HG02623 (cell line): ENCODE measurements at regions not wholly inside any gene's neighbourhood (a gene's known extent, or its start where the extent isn't known, plus 50 kb on each side); places are given as distances from the start of the nearest gene placed in this dataset.
"Not testable (repeated sequence)": the region's sequence is repeated elsewhere in the genome, so short reads cannot be mapped to it uniquely, and the experiment has no call there.

Experiments used
- ATAC-seq: cut with Tn5 transposase; IDR thresholded peaks from one replicate; pipeline ENCODE4 v1.9.1; 2021; ENCODE audit warnings: moderate library complexity; ENCODE audit not compliant: unreplicated experiment

DNA sequence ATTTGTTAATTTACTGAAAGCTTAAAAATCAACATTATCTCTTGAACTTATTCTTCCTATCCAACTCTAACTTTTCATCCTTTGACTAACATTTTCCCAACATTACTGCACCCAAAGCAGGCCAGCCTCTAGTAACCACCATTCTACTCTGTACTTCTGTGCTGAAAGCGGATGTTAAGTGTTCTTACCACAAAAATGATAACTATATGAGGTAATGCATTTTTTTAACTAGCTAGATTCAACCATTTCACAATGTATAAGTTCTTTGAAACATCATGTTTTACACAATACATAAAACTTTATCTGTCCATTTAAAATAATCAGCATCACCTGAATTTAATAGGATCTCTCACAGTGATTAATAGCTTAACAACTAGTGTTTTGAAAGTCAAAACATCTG, 468.5 kb upstream of the MGAT4C start:
- no peak for ATAC-seq

DNA sequence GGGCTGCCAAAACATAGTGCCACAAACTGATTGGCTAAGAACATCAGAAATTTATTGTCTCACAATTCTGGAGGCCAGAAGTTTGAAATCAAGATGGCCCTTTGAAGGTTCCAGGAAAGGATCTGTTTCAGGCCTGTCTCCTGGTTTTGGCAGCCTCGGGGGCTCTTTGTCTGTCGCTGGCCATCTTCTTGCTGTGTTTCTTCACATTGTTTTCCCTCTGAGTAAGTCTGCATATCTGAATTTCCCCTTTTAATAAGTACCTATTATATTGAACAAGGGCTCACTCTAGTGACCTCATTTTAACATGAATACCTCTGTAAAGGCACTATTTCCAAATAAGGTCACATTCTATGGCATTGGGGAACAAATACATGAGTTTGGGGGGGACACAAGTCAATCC, 467.1 kb upstream of the MGAT4C start:
- ATAC-seq: no peak

GRCh38 chr12:86721713-86722397, 465.7 kb upstream of the MGAT4C start:
- ATAC-seq: no peak

DNA sequence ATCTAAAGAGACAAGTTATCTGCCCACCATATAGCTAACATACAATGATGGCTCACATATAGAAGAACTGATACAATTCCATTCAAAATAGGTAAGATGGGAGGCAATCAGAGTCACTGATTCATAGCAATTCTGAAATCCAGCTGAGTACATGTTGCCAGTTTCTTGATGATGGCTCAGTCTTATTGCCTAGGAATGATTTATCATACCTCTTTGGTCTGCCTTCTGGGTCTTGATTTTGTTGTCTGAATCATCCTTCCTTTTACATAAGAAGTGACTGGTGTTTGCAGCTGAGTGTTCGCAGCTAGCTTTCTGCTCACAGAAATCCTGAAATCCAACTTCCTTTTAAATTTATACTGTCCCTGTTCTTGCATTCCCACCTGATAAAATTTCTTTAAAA, 463.2 kb upstream of the MGAT4C start:
- ATAC-seq: no peak

DNA sequence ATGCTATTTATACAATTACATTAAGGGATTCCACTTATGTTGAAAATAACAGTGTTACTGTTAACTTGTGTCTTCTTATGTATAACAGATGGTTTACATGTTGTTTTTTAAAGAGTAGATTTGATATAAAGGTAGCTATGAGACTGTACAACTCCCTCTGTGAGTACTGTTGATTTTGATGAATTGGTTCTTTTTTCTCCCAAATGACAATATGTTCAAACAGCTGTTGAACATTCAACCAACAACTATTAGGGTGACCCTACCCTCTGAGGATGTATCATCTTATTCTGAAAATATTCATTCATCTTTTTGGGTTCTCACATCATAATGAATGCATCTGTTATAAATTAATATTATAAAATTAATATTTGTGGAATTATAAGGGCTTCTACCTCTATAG, 456.9 kb upstream of the MGAT4C start:
- no peak for ATAC-seq

DNA sequence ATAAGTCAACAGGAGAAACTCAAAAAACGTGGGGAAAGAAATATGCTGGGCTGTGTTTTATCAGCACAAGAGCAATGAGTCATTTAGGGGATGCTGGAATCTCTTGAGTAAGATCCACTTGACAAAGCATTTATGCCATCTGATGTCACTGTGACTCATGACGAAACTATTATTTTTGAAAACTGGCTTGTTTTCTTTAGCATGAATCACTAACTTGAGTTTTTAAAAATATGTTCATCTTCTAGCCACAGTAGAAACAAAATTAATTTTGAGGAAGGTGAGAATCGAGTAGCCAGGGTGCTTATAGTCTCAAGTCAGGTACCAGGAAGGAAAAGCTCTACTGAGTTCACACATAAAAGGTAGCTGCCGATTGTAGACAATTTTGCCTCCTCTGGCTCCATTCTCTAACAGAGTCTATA, 456.2 kb upstream of the MGAT4C start:
- no peak for ATAC-seq

DNA sequence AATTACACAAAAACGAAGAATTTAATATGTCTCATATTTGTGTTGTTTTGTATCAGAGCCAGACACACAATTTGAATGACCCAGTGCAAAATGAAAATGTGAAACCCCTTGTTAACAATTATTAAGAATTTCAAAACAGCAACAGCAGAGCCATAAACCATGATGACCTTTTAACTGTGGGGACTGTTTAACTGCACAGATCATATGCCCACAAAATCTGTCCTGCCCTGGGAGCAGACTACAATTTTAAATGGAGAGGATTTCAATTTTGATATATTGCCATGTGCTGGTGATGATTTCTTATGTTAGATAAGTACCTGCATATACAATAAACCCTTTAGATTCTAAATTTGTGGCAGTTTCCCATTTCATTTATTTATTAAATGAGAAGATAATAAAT, 455.5 kb upstream of the MGAT4C start:
- ATAC-seq: no peak

- no peak for ATAC-seq
Observed at GRCh38 chr12:86710109-86710508, 453.9 kb upstream of the MGAT4C start.

DNA sequence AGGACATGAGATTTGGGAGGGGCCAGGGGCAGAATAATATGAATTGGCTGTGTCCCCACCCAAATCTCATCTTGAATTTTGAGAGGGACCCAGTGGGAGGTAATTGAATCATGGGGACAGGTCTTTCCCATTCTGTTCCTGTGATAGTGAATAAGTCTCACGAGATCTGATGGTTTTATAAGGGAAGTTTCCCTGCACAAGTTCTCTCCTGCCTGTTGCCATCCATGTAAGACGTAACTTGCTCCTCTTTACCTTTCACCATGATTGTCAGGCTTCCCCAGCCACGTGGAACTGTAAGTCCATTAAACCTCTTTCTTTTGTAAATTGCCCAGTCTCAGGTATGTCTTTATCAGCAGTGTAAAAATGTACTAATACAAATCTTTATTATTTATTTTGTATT, 452.8 kb upstream of the MGAT4C start:
- not testable (repeated sequence) for ATAC-seq

DNA sequence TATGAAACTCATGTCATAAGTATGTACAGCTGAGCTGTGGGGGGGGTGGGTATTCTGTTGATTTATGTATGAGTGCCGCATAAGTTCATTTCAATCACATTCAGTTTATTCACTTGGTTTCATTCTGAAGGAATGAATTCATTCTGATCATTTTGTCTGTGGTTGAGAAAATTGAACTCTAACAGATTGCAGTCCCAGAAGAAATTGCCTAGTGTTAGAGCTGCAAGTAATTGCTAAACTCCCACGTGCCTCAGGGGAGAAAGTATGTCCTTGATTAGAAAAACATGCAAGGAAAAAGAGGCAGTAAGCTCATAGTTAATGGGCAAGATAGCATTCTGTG, 442.4 kb upstream of the MGAT4C start:
- ATAC-seq: no peak

DNA sequence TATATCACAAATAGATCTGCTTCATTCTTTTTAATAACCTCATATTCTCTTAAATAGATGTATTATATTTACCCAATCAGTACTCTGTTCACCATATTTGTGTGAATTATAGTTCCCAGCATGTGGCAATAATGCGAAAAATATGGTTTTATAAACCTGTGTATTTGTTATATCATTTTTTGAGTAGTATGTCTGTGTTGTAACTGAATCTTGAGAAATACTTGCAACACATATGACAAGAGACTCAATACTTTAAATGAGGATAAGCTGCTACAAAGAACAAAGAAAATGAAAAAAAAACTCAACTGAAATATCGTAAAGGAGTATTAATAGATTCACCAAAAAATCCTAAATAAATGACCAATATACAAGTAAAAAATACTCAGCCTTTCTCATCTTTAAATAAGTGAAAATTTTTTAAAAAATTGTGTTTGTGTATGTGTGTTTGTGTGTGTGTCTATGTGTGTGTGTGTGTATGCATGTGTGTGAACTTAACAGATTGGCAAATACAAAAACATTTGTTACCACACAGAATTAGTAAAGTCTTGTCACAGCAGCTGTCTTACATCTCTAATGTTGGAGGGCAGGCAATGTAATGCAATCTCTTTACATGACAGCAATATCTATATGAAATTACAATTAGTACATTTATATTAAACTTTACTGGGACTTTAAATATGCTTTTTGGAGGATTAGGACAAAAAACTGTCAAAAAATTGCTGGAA, 441.9 kb upstream of the MGAT4C start:
- no peak for ATAC-seq

DNA sequence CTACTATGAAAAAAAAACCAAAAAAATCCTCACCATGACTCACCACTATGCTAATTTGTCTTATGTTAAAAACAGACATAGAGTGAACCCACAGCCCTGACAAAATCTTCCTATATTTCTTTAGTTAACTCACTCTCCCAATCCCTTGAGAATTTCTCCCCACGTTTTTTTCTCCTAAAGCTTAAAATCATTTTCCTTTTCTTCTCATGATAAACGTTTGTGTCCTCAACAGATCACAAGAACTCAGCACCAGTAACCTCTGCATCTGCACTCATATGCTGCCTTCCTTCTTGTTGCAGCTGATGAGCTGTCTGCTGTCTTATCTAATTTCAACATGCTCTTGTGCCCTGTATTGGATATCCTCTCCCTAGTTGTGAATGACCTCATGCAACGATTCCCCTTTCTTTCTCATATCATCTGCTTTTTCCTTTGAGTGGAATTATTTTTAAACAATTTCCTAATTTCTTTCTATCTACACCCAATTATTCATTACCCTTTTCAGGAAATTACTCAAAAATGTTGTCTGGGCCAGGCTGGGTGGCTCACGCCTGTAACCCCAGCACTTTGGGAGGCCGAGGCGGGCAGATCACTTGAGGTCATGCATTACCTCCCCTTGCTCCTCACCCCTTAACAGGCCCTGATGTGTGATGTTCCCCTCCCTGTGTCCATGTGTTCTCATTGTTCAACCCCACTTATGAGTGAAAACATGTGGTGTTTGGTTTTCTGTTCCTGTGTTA, 427.5 kb upstream of the MGAT4C start:
- ATAC-seq: no peak

DNA sequence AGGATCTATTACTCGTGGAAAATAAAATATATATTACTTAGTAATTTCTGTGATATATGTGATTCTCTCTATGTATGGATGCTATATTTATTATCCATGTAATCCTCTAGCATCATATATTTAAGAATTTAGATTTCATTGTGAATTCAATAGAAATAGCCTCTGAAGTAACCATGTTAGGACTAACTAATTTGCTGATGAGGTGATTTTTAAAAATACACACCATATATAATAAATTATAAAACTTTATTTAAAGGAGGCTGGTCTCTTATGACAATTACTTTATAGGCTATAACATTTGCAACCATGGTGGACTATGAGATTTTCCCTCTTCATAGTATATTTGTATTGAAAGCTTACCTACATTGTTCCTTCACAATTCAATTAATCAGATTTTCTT, 424.9 kb upstream of the MGAT4C start:
- ATAC-seq: no peak

GRCh38 chr12:86675197-86675596, 419.0 kb upstream of the MGAT4C start:
- no peak for ATAC-seq

- ATAC-seq: no peak
Observed at GRCh38 chr12:86670986-86671385, 414.8 kb upstream of the MGAT4C start.

- ATAC-seq: no peak
Observed at GRCh38 chr12:86669010-86669409, 412.8 kb upstream of the MGAT4C start.

DNA sequence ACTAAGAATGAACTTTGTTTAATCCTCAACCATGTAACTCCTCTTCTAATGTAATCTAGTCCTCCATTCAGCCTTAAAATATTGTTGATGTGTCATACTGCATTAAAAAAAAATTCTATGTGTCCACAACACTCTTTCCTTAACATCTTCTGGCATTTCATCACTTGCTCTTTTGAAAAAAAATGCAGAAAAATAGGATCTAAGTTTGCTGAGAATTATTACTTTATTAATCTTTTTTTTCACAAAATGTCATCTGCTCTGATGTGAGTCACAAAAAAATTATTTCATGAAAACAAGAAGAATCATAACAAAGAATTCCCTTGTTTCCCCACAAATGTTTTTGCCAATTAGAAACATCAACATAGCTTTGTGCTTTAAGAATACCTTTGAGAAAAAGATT, 410.1 kb upstream of the MGAT4C start:
- ATAC-seq: no peak

- no peak for ATAC-seq
Observed at GRCh38 chr12:86663716-86664115, 407.5 kb upstream of the MGAT4C start.

- ATAC-seq: no peak
Observed at GRCh38 chr12:86663173-86663572, 407.0 kb upstream of the MGAT4C start.

DNA sequence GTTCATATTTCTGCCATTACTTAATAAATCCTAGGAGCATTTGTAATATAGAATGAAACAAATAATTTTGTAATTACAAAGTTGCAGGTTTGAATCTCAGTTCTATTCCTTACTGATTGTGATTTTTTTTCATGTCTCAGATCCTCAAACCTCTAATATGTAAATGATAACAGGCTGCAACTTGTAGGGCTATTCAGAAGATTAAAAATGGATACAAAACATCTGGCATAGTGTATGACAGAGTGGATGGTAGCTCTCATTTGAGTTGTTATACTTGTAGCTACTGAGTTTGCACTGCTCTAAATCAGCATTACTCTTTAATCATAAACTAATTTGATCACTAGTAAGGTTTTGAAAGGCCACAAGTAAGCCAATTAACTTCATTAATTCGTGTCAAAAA, 406.3 kb upstream of the MGAT4C start:
- ATAC-seq: no peak

DNA sequence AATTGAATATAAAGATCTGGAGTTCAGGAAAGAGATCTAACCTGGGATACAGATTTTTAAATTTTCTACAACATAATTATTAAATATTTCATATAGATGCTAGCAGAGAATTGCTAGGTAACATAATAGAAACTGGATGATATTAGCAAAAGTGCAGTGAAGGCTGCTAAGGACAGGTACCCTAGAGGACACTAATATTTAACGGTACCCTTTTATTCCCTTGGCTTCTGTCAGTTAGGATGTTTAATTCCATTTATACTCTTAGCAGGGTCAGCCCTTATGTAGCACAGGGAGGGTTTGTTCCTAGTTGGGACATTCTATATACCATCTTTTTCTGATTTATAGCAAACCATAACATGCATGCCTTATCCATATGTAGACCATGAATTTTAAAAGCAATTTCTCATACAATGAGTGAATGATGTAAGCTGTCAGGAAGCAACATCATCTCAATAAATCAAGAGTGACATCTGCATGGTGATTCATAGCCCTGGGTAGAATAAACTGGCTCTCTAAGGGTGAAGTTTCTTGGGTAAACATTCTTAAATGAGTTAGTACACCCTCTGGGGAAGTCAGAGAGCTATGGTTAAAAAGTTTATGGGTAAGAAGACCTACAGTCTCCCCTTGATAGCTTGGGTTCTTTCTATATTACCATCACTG, 404.4 kb upstream of the MGAT4C start:
- ATAC-seq: no peak

DNA sequence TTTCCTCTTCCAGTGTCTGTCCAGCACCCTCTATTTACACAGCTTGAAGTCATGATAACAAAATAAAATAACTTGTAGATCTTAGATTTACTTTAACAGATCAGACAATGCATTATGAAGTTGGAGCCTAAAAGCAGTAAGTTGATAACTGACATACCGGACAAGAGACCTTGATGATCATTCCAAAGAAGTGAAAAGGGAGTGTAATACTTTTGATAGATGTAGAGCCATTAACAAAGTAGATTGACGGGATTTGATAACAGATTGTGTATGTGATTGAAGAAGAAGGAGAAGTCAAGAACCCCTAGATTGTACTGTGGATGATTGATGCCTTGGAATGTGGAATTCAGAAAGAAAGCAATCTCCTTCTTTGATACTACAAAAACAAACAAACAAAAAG, 403.8 kb upstream of the MGAT4C start:
- ATAC-seq: no peak
